Activated CD4-positive, alpha-beta T cell treated with anti-CD3 and anti-CD28 coated beads, Interleukin-2, amount 50 U/mL, for 1 hour (primary cell): ENCODE measurements at regions not wholly inside any gene's neighbourhood (a gene's known extent, or its start where the extent isn't known, plus 50 kb on each side); places are given as distances from the start of the nearest gene placed in this dataset.

Source experiments
- DNase-seq: peaks from one replicate; pipeline ENCODE4 v3.0.0-alpha.2; 2020

DNA sequence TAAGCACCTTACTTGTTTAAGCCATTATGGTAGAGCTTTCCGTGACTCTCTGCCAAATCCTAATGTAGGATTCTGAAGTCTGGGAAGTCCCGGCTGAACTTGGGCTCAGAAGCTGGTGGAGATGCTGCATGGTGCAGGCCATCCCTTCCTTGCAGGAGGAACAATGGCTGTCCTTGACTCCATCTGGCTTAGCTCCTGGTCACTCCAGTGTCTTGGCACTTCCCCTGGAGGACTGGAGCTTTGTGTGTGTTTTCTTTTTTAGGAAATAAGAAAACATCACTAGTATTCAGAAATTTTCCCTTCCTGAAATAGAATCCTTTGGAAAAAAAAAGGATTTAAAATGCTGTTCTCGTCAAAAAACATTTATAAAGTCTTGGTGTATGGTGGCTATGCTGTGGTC lies 209.3 kb upstream of the ROPN1 start:
- DNase-seq, result no peak

DNA sequence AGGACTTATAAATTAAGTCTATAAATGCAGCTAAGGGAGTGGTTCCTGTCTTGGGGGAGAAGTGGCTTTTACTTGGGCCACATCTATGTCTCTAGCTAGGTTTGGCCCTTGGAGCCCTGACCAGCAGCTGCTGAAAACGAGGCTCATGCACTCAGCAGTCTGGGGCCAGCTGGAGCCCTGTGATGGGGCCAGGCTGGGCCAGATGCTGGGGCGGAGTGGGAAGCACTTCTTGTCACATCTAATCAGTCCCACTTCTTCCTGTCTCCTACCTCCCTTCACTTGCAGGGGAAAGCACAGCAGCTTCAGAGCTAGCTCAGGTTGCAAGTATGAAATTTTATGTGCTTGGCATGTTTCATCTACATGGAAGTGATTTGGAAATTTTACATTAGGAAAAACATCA lies 209.9 kb upstream of the ROPN1 start:
- no peak for DNase-seq

DNA sequence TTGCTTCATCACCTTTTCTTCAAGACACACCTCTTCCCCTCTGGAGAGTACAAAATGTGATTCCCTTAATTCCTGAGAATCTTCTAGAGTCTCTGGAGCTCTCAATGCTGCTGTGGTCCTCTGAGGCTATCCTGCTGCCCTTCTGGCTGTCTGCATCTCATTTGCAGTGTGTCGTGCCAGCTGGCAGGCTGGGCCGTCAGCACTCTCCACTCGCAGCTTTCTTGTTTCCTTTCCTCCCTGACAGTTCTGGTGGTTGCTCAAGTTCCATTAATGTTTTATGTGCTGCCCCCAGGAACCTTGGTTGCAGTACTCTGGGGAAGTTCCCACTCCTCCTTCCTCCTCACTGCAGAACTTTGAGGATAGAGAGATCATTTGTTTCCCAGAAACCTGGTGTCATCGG lies 210.8 kb upstream of the ROPN1 start:
- DNase-seq, result no peak

DNA sequence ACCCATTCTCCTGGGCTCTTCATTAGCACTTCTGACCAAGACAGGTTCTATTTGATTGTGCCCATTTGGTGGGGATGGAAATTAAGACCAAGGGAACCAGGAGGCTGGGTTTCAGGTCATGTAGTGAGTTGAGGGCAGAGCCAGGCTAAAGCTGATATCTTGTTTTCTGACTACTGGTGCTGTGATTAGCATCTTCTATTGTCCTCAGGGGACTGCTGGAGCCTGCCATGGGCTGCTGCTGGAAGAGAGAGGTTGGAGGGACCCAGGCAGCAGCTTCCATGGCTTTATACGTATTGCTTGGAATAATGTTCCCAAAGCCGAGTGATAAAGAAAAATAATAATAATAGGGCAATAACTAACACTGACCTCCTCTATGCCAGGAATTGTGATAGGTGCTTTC lies 211.4 kb upstream of the ROPN1 start:
- no peak for DNase-seq

DNA sequence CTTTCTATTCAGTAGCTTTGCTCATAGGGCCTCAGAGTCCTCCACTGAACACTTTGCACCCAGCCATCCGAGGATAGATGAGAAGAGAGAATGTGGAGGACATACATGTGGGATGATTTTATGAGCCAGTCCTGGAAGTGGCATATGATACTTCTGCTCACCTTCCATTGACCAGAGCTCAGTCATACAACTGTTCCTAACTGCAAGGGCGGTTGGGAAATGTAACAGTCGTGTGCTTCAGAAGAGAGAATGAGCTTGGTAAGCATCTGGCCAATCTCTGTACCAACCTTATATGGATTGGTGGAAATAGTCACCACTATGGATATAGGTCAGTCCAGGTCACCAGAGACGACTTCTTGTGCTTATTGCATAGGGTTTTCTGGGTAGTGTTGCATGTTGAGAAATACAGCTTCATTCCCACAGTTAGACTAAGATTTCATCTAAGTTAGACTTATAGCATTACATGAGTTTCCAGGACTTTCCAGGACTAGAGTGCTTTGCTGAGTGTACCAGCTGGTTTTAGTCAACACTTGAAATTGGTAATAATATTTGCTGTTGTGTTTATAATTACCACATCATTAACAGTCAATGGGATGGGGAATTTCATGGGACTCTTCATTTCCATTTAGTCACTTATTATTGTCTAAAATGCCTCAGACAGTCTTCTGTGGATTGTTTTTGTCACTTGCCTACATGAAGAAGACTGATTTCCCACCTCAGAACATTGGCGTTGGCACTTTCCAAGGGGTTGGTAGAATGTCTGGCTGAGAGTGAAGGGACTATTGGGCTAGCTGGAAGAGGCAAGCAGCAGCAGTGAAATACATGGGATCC lies 214.5 kb upstream of the ROPN1 start:
- DNase-seq, result no peak

DNA sequence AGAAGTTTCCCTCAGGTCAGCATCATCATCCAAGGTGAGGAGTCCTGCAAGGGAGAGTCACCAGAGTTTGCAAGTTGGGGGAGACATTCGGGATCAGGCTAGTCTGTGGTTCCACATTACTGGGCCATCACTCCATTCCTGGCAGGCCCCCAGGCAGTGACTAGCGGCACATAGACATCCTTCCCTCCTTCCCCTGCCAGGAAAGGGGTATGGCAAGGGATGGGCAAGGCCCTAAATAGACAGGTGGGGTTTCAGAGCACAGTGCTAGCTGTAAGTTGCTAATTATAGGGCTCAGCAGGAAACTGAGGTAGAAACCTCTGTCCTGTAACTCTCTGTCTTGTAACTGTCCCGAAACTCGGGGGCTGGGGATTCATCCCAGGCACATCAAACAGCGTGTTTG lies 215.2 kb upstream of the ROPN1 start:
- DNase-seq, result no peak

DNA sequence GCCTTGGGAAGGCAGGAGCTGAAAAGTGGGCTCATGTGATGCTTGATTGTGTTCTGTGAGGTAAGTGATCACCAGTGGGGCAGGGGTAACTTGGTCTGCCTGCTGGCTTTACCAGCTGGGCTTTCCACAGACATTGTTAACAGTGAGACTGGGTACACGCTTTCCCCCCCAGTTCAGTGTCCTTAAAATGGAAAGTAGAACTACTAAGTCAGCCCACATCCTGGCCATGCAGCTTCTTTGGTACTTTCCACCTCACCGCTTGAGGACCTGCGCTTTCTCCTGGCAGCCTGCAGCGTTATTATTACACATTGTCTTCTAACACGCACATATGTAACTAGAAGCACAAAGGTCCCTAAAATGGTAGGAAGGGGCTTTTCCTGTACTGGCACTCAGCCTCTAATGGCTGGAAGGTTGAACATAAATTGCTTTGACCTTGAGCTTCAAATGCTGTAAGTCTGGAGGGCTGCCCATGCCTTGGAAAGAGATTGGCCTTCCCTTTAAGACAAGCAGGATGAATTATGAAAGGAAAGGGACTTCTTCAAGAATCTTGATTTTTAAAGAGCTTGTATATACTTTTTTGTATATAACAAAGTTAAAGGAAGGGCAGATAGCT lies 216.1 kb upstream of the ROPN1 start:
- no peak for DNase-seq

DNA sequence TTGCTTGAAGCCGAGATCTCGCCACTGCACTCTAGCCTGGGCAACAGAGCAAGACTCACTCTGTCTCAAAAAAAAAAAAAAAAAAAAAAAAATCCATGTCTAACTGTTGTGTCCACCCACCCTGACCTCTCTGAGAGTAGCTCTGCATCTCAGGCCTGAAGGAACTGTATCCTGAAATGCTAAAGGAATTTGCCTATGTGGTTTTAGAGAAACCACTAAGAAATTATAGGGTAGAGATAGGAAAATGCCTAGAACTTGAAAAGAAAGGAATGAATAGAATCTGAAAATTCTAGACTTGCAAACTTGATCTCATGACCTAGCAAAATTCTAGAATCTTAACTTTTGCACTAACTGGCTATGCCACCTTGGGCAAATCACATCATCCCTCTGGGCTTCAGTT lies 217.5 kb upstream of the ROPN1 start:
- DNase-seq, result no peak

DNA sequence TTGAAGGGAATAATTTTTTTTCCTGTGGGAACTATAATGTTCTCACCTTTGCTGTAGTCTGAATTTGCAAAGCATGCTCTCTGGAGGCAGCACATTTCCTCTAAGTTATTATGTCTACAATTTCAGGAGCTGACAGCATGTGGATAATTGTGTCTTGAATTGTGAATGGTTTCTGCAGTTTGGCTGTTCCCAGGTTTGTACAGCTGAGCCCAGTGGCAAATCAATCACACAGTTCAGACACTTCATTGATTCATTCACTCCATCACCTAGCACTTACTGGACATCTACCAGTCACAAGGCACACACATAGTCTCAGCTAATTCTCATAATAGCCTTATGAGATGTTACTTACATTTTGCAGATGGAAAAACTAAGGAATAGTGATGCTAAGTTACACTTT lies 219.0 kb upstream of the ROPN1 start:
- DNase-seq, result no peak

DNA sequence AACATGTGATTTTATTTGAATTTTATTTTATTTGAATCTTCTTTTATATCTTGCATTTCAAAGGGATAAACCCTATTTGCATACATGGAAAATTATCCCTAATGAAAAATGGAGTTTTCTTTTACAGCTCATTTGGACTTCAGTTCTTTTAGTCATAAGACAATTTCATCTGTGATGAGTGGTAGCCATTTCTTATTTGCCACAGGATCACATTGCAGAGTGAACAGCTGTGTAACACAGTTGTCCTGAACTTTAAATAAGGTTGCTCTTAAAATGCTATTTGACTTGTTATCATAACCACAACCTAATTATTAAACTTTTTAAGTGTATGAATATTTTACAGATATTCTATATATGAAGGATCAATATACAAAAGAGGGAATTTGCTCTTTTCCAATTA lies 221.7 kb upstream of the ROPN1 start:
- DNase-seq, result no peak

DNA sequence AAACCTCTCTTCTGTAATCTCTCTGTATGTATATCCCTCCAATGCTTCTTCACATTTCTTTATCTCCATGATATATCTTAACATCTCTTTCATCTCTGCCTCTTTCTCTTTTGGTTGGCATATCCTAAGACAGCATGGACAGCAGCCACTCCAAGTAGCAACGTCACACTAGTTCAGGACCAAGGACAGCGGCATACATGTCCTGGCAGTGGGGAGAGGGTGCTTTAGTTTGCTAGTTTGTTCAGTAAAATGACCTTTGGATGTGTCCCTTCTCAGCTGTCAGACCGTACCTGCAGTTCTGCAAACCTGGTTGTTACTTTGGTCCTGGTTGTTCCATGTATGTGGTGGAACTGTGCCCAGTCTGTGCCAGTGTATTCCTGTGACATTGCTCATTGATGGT lies 225.6 kb upstream of the ROPN1 start:
- DNase-seq, result no peak

DNA sequence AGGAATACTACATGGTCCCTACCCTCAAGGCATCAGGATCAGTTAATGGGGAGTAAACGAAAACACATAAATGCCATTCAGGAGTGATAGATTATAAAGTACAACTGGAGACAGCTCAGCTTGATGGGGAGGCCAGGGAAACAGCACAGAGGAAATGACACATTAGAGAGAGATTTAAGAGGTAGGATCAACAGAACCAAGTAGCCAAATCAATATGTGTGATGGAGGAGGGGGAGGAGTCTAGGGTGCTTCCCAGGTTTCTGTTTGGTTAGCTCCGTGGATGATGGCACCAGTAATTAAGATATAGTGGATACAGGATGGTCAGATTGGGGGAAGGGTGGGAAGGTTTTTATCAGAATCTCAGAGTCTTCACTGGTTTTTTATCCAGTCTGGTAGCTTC lies 229.5 kb upstream of the ROPN1 start:
- no peak for DNase-seq

DNA sequence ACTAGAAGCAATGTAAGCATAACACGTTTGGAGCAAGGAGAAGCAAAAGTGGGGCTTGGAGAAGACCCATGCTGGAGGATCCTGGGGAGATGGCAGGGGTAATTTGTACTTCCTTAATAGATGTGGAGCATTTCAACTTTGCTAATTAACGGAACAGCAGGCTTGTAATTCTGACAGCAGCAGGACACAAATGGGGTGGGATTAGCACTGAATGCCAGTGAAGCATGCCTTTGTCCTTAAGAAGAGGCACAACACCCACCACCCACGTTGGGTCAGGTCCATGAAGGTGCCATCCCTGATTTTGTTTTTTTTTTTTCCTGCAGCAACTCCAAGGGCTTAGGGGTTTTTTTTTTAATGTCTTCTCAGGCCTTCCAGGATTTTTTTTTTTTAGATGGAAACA lies 231.9 kb upstream of the ROPN1 start:
- DNase-seq, result no peak

DNA sequence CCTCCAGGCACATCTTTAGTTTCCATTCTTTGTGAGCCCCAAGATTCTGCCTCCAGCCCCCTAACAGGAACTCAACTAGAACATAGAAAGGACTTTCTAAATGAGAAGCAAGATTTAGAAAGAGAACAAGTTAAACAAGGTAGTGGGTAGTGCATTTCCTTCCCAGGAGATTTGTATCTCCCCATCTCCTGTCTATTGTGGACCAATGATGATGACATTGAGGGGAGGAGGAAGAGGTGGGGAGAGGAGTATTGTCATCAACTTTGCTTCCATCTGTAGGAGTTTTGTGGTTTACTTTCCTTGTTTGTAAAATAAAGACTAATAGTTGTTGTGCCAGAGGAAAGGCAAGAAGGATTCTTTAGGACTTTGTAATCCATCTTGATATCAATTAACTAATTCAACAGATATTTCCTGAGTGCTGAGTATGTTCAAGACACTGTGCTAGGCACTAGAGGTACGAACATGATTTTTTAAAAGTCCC lies 235.3 kb upstream of the ROPN1 start:
- DNase-seq, result no peak

DNA sequence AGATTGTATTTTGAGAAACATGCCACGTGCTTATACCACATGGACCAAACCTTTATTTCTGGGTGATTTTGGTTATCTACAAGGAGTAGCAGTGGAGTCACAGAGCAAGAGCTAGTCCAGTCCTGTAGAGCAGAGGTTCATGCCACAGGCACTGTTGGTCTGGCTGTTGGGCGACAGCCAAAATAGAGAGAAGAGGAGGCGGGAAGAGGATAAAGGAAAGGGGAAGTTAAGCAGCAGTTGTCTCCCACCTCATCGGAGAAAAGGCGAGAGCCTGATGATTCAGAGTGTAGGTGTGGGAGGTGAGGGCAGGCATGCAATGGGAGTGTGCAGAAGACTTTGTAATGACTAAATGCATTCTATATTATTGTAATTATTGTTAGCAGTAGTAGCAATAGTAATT lies 237.5 kb upstream of the ROPN1 start:
- DNase-seq, result no peak

DNA sequence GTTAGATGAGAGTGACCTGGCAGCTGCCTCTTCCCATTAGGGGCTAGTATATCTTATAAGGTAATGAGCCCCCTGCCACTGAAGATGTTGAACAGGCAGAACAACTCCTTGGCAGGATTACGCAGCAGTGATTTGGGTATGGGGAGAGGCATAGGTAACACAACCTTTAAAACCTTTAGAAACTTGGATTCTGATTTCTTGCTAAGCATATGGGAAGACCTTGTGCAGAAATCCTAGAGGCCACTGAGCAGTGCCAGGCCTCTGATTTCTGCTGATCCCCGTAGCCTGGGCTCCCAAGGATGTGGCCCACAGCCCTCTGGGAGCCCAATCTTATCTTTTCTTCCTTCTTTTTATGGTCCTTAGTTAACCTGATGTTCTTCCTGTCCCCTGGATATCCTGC lies 237.9 kb upstream of the ROPN1 start:
- no peak for DNase-seq

DNA sequence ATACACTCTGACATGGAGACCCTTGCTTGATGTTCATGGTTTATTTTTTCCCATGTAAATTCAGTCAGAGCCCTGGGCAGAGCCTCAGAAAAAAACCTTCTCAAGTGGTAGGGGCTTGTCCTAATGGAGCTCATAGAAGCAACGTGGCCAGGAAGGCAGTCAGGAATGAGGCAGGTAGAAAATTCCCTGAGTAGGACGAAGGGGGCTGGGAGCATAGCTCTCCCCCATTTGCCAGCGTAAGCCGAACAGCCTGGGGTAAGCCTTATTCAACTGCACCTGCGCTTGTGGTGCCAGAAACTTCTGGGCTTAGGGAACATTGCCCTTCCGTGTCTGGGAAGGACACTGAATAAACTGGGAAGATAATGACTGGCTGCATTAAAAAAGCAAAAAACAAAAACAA lies 238.5 kb upstream of the ROPN1 start:
- DNase-seq, result no peak

DNA sequence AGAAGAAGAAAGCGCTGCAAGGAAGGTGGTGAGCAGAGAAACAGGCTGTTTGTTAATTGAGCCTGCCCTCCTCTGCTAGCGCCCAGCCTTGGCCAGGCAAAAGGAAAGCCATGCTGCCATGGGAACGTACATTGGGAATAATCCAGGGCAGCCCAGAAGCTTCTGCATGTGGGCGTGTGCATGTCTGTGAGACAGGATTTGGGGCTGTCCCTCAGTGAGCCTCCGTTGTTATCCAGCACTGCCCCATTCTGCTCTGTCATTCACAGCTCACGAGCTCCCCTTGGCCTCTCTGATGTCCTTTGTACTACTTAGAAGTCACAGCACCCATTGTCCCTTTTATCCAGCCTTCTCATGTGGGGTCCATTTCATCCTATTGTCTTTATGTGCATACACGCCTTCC lies 239.1 kb upstream of the ROPN1 start:
- DNase-seq, result no peak

DNA sequence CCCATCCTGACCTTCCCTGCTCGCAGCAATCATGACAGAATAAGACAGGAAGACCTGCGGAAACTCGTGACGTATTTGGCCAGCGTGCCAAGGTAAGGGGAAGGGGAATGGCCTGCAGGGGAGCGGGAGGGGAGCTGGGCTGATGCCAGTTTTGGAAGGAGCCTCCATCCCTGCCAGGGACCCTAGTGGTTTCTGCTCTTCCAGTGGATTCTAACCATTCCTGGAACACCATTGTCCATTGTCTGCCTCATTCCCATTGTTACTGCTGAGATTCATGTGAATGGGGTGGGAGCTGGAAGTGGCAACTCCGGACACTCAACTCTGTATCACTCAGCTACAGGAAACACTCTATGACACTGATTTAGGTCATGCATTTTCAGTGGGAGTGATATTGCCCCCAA lies 242.9 kb upstream of the ROPN1 start:
- DNase-seq, result no peak

DNA sequence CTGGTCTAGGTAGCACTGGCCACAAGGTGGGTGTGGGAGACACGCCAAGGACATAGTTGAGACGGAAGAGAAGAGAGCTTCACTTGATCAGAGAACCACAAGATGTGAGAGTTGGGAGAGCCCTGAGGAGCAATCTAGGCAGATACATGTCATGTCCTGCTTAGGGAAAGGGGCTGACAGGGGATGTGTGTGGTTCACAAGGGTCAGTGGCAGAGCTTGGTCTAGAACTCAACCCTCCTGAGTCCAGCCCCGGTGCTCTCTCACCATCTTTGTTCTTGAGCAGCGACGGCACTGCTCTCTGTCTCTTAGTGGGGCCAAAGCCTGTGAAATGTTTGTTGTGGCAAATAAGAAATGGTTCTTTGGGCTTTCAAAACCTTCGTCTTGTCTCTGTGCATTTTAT lies 243.5 kb upstream of the ROPN1 start:
- DNase-seq, result no peak

DNA sequence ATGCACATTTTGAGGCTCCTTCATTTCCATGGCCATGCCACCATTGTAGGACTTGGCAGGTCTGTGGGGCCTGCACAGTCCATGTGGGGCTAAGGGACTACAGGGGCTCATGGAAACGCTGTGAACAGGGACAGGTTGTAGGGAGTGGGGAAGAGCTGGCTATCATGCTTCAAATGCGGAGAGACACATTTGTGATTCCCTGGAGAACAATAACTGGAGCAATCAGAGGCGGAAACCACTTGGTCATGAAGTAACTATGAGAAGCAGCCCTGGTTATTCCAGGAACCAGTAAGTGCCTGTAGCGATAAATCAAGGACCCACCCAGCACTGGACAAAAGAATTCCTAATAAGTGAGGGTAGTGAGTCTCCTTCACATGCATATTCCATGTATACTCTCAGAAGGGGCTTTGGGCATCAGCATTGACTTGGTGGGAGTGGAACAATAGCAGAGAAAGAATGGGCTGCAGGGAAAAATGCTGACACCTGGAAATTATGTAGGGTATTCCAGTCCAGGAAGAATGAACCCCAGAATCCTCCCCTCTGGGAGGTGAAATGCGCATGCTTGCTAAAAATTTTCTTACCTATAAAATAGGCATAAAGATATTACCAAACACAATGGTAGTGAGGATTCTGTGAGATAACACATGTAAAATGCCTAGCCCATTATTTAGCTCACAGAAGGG lies 251.4 kb upstream of the ROPN1 start:
- DNase-seq, result no peak

DNA sequence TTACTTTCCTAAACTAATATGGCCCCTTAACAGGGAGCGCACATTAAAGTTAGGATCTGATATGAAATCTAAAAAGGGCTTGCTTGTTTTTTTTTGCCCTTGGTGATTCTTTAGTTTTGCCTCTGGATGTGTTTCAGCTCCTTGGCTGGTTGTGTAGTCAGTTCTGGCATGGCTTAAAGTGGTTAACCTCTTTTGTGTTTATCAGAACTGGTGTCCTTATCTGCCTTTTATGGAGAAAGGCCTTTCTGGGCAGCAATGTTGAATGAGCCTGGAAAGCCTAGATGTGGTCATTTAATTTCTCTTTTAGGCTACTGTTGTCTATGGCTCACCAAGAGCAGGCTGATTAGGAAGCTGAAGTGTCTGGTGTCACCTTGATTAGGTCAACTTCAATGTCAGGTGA lies 254.5 kb upstream of the ROPN1 start:
- no peak for DNase-seq

DNA sequence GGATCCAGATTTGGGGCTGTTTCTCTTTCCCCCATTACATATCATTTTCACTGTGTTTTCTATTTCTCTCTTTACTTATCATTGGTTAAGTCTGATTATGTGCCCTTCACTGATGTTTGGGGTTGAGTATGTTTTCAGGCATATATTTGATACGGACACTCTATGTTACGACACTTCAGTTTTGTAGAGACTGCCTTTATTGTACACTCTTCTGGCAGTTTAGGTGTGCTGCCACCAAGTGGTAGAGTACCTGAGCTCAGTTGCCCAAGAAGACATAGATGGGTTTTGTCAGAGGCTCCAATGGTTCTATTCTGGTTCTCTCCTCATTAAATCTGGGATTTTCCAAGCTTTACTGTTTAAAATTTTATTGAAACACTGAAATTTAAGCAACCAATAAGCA lies 255.0 kb upstream of the ROPN1 start:
- DNase-seq, result no peak

DNA sequence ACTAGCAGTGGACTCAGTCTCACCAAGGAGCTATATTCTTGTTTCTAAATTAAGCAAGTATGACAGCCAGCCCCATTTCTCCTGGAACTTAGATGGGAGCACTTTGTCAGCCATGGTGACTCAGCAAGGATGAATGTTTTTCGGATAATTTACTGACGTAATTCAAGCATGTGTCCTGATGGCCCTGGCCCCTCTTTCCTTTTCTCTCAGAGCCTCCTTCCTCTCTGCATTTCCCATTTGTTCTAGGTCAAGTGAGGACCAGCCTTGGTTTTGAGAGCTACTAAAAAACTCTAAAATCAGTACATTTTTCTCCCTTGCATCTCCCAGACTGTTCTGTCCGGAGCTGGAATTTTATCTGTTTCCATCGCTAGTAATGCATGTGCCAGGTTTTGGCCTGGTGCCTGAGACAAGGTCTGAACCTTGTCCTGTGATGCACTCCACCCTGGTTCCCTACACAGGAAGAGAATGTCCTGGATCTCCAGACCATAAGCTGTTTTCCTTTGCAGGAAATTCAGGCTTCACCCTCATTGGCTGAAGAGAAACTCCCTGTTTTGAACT lies 256.6 kb upstream of the ROPN1 start:
- no peak for DNase-seq
